ENCODE measurements at regions not wholly inside any gene's neighbourhood (a gene's known extent, or its start where the extent isn't known, plus 50 kb on each side); places are given as distances from the start of the nearest gene placed in this dataset.

DNA sequence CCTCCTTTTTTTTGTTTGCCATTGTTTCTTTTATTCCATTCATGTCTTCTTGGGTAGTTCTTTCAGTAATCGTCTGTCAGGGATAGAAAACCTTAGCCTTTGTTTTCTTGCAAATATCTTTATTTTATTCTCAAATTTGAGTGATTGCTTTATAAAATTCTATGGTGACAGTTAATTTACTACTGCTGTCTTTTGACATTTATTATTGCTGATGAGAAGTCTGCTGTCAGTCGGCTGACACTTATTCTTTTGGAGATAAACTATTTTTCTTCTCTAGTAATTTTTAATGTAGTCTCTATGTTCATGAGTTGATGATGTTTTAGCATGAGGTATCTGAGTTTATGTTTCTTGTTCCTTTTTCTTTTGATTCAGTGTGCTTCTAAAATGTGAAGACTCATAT lies 983.8 kb downstream of the TTLL7 start:
- TF ChIP-seq POLR2A (IDR thresholded peaks at IDR 0.05; ENCODE audit: extremely low read depth, insufficient read length): no peak
- TF ChIP-seq, protein P1, sequence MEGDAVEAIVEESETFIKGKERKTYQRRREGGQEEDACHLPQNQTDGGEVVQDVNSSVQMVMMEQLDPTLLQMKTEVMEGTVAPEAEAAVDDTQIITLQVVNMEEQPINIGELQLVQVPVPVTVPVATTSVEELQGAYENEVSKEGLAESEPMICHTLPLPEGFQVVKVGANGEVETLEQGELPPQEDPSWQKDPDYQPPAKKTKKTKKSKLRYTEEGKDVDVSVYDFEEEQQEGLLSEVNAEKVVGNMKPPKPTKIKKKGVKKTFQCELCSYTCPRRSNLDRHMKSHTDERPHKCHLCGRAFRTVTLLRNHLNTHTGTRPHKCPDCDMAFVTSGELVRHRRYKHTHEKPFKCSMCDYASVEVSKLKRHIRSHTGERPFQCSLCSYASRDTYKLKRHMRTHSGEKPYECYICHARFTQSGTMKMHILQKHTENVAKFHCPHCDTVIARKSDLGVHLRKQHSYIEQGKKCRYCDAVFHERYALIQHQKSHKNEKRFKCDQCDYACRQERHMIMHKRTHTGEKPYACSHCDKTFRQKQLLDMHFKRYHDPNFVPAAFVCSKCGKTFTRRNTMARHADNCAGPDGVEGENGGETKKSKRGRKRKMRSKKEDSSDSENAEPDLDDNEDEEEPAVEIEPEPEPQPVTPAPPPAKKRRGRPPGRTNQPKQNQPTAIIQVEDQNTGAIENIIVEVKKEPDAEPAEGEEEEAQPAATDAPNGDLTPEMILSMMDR (IDR thresholded peaks at IDR 0.05; ENCODE audit: low read depth, low read length): no peak
- no peak for TF ChIP-seq MAX (IDR thresholded peaks at IDR 0.05; ENCODE audit: low read depth, low read length)

All from NB4 (cell line).